Neural crest cell (in vitro differentiated cells): ENCODE measurements at regions not wholly inside any gene's neighbourhood (a gene's known extent, or its start where the extent isn't known, plus 50 kb on each side); places are given as distances from the start of the nearest gene placed in this dataset.

Experiments
- DNase-seq: peaks from one replicate; pipeline ENCODE4 v3.0.0; 2021; ENCODE audit warnings: low read depth, mixed read lengths, low spot score
- H3K27ac Mint-ChIP-seq: one replicate; pipeline ENCODE4 v1.8.0; 2021; ENCODE audit warnings: mild to moderate bottlenecking, mixed read lengths; ENCODE audit not compliant: unreplicated experiment
- H3K27me3 Mint-ChIP-seq: 2 replicates; pipeline ENCODE4 v1.8.0; 2021; ENCODE audit warnings: low read depth, mild to moderate bottlenecking, mixed read lengths
- H3K36me3 Mint-ChIP-seq: 2 replicates; pipeline ENCODE4 v1.8.0; 2021; ENCODE audit warnings: low read depth, mild to moderate bottlenecking, mixed read lengths
- H3K4me1 Mint-ChIP-seq: 2 replicates; pipeline ENCODE4 v1.8.0; 2021; ENCODE audit warnings: mixed read lengths
- H3K4me3 Mint-ChIP-seq: one replicate; pipeline ENCODE4 v1.8.0; 2021; ENCODE audit warnings: mild to moderate bottlenecking, mixed read lengths
- H3K9me3 Mint-ChIP-seq: 2 replicates; pipeline ENCODE4 v1.8.0; 2021; ENCODE audit warnings: mixed read lengths
- CTCF ChIP-seq: fragments of 200-600 bp; sonication (generic); conservative IDR thresholded peaks from 2 replicates; pipeline ENCODE4 v1.5.0; 2021; ENCODE audit warnings: antibody characterized with exemption, mild to moderate bottlenecking

DNA sequence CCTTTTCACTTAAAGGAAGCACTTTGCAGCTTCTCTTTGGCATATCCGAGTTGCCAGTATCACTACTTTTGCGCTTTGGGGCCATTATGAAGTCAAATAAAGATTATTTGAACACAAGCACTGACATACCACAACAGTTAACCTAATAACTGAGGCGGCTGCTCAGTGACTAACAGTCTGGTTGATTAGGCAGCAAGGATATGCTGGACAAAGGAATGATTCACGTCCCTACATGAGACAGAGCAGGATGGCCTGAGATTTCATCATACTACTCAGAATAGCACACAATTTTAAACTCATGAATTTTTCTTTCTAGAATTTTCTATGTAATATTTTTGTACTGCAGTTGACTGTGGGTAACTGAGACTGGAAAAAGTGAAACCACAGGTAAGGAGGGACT is 56.9 kb upstream of the E2F7 start:
- Mint-ChIP-seq H3K4me3 (no peak overlapping the region), H3K27me3 (no peaks in the 10 kb centered on the region), H3K27ac (no peak overlapping the region), H3K4me1 (peaks cover 6% of the 10 kb centered on the region), H3K9me3 (no peaks in the 10 kb centered on the region), H3K36me3 (no peaks in the 10 kb centered on the region)
- no peak for DNase-seq
- TF ChIP-seq CTCF: no peak

DNA sequence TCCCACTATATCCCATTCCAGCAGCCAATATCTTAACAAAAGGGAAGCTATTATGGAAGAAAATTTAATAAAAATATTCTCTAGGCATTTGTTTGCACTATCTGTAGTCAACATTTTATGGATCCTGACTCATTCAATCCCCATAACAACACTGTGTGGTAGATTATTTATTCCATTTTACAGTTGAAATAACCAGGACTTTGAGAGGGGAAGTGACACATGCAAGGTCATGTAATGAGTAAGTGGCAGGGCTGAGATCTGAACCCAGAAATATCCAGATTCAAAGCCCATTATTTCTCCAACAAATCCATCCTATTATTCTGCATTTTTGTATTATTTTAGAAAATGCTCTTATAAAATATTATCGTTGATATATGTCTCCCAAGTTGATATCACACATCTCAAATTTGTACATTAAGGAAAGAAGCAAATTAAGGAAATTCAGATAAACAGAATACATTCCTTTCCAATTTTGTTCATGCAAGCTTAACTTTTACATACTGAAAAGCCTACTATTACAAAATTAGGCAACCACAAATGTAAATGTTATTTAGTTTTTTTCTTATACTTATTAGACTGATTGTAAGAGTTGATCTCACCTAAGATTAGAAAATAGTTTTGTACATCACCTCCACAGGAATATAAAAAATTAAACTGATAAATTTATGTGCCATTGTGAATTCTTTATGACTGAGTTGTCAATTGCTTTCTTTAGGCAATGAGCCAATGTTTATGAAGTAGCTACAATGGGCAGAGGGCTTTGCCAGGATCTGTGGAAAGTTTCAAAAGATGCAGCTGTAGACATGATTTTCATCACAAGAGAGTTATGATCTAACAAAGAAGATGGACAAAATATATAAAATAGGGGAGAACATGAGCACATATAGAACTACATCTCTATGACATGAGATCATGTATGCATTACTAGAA is 55.1 kb upstream of the E2F7 start:
- Mint-ChIP-seq H3K27ac (no peak overlapping the region), H3K9me3 (no peaks in the 10 kb centered on the region), H3K27me3 (no peaks in the 10 kb centered on the region), H3K4me1 (peaks cover 6% of the 10 kb centered on the region), H3K4me3 (no peak overlapping the region), H3K36me3 (no peaks in the 10 kb centered on the region)
- TF ChIP-seq CTCF: no peak
- DNase-seq: no peak

DNA sequence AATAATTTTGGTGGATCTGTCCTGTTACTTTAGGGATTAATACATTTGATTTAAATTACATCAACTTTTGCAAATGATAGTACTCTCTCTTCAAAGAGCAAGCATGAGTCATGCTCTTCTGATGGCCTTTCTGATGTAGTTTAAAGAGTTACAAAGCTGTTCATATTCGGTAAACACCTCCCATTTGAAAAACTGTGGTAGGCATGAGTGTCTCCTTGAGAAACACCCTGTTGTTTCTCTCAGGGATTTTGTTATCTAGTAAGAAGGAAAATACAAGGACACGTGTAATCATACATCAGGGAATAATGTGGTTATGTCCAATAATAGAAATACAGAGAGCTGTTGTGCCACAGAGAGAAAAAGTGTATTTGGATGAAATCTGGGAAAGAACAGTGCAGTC is 53.3 kb upstream of the E2F7 start:
- TF ChIP-seq CTCF: no peak
- H3K36me3 Mint-ChIP-seq: no peaks in the 10 kb centered on the region
- DNase-seq: no peak
- no peak overlapping the region for H3K27ac Mint-ChIP-seq
- H3K27me3 Mint-ChIP-seq: no peaks in the 10 kb centered on the region
- no peak overlapping the region for H3K4me3 Mint-ChIP-seq
- H3K9me3 Mint-ChIP-seq: no peaks in the 10 kb centered on the region
- H3K4me1 Mint-ChIP-seq: peaks cover 6% of the 10 kb centered on the region

DNA sequence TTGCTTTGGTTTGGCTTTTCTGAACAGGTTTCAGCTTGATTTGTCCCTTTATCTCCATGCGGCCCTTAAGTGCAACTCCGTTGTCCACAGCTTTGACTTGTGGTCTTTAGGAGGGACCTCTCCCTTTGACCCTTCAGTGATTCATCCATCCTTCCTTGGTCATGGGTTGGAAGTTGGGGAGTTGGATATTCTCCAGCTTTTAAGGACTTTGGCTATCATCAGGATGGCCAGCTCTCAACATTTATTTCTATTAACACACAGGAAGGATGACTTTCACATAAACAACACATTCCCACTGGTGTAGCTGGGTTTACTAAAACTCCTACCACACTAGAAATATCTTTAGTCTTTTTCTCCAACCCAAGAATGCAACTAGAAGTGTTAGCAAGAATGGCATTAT is 50.9 kb upstream of the E2F7 start:
- Mint-ChIP-seq H3K36me3 (peaks cover under 1% of the 10 kb centered on the region), H3K4me1 (no peaks in the 10 kb centered on the region), H3K27ac (no peak overlapping the region), H3K9me3 (peaks cover 3% of the 10 kb centered on the region), H3K4me3 (no peak overlapping the region), H3K27me3 (no peaks in the 10 kb centered on the region)
- no peak for TF ChIP-seq CTCF
- DNase-seq: no peak

- no peaks in the 10 kb centered on the region for H3K27me3 Mint-ChIP-seq
- TF ChIP-seq CTCF: no peak
These were observed 50.1 kb upstream of the E2F7 start for GRCh38 chr12:77115471-77115870.

More at GRCh38 chr12:77115471-77115870, 50.1 kb upstream of the E2F7 start:
- Mint-ChIP-seq H3K4me1 (no peaks in the 10 kb centered on the region), H3K9me3 (peaks cover 10% of the 10 kb centered on the region), H3K4me3 (no peak overlapping the region), H3K27ac (no peak overlapping the region), H3K36me3 (peaks cover 2% of the 10 kb centered on the region)
- no peak for DNase-seq
